ENCODE measurements at regions not wholly inside any gene's neighbourhood (a gene's known extent, or its start where the extent isn't known, plus 50 kb on each side); places are given as distances from the start of the nearest gene placed in this dataset.

- TF ChIP-seq CTCF (IDR thresholded peaks at IDR 0.05) (no peak), POLR2A (IDR thresholded peaks at IDR 0.05) (no peak)
Observed at GRCh38 chr20:50313827-50314677, 123.4 kb downstream of the CEBPB start.

All from lower leg skin (tissue), 3 donors.